GM23338 (cell line): ENCODE measurements at regions not wholly inside any gene's neighbourhood (a gene's known extent, or its start where the extent isn't known, plus 50 kb on each side); places are given as distances from the start of the nearest gene placed in this dataset.

ENCODE experiments used
- ATAC-seq: fragments of 200-7000 bp; cut with Tn5 transposase; 3 replicates; pipeline ENCODE4 v1.9.1; 2020
- DNase-seq: peaks from one replicate; pipeline ENCODE4 v3.0.0-alpha.2; 2015; ENCODE audit warnings: low spot score
- H2AFZ ChIP-seq: fragments of 200-600 bp; sonication (generic); 2 replicates; pipeline ENCODE4 v1.8.0; 2016; ENCODE audit warnings: antibody characterized with exemption, mild to moderate bottlenecking, moderate library complexity
- H3F3A ChIP-seq: fragments of 200-600 bp; sonication (generic); replicated peaks from 2 replicates; pipeline ENCODE4 v1.8.0; 2017; ENCODE audit warnings: antibody characterized with exemption, mixed run types, low read depth
- H3K27ac ChIP-seq: fragments of 200-600 bp; sonication (generic); 2 replicates; pipeline ENCODE4 v1.6.1; 2016; ENCODE audit warnings: low read depth
- H3K27me3 ChIP-seq: fragments of 200-600 bp; sonication (generic); 2 replicates; pipeline ENCODE4 v1.8.0; 2016; ENCODE audit warnings: mild to moderate bottlenecking, mixed run types, moderate library complexity; ENCODE audit not compliant: insufficient read depth
- H3K36me3 ChIP-seq: fragments of 200-600 bp; sonication (generic); 2 replicates; pipeline ENCODE4 v1.8.0; 2016; ENCODE audit warnings: mild to moderate bottlenecking; ENCODE audit not compliant: insufficient read depth
- H3K4me1 ChIP-seq: fragments of 200-600 bp; sonication (generic); 2 replicates; pipeline ENCODE4 v1.8.0; 2016; ENCODE audit warnings: mild to moderate bottlenecking, moderate library complexity; ENCODE audit not compliant: insufficient read depth
- H3K4me2 ChIP-seq: fragments of 200-600 bp; sonication (generic); 2 replicates; pipeline ENCODE4 v1.7.1; 2017; ENCODE audit warnings: mixed run types
- H3K4me3 ChIP-seq: fragments of 200-600 bp; sonication (generic); 2 replicates; pipeline ENCODE4 v1.6.1; 2016; ENCODE audit warnings: mixed run types
- H3K79me2 ChIP-seq: fragments of 200-600 bp; sonication (generic); replicated peaks from 2 replicates; pipeline ENCODE4 v1.8.0; 2017; ENCODE audit warnings: mild to moderate bottlenecking; ENCODE audit not compliant: insufficient read depth
- H3K9me2 ChIP-seq: fragments of 200-600 bp; sonication (generic); 2 replicates; pipeline ENCODE4 v1.8.0; 2017; ENCODE audit not compliant: insufficient read depth
- H4K20me1 ChIP-seq: fragments of 200-600 bp; sonication (generic); replicated peaks from 2 replicates; pipeline ENCODE4 v1.8.0; 2017; ENCODE audit warnings: mild to moderate bottlenecking; ENCODE audit not compliant: insufficient read depth
- H3K27ac Mint-ChIP-seq: 2 replicates; pipeline ENCODE4 v1.8.0; 2020; ENCODE audit warnings: inconsistent platforms, mild to moderate bottlenecking, moderate library complexity, mixed read lengths
- H3K27me3 Mint-ChIP-seq: 3 replicates; pipeline ENCODE4 v1.8.0; 2022; ENCODE audit warnings: low read depth, mild to moderate bottlenecking, moderate library complexity, mixed read lengths, inconsistent platforms; ENCODE audit not compliant: insufficient read depth, poor library complexity
- H3K36me3 Mint-ChIP-seq: 3 replicates; pipeline ENCODE4 v1.8.0; 2021; ENCODE audit warnings: low read depth, mild to moderate bottlenecking, inconsistent platforms, moderate library complexity, mixed read lengths
- H3K4me1 Mint-ChIP-seq: 3 replicates; pipeline ENCODE4 v1.8.0; 2020; ENCODE audit warnings: mild to moderate bottlenecking, inconsistent platforms, mixed read lengths
- H3K4me3 Mint-ChIP-seq: 3 replicates; pipeline ENCODE4 v1.8.0; 2021; ENCODE audit warnings: moderate library complexity, mild to moderate bottlenecking, inconsistent platforms, mixed read lengths
- H3K9me3 Mint-ChIP-seq: 3 replicates; pipeline ENCODE4 v1.8.0; 2020; ENCODE audit warnings: moderate library complexity, mild to moderate bottlenecking, inconsistent platforms, mixed read lengths
- CREB1 ChIP-seq: fragments of 250-450 bp; sonication (Bioruptor Pico); IDR thresholded peaks from 2 replicates; pipeline ENCODE4 v1.5.0; 2020; ENCODE audit warnings: low read depth, mild to moderate bottlenecking, moderate library complexity
- EZH2 ChIP-seq: fragments of 200-600 bp; sonication (generic); IDR thresholded peaks from one replicate; pipeline ENCODE4 v1.8.0; 2017; ENCODE audit warnings: antibody characterized with exemption, mild to moderate bottlenecking, low read depth; ENCODE audit not compliant: unreplicated experiment
- EZH2phosphoT487 ChIP-seq: fragments of 200-600 bp; sonication (generic); IDR thresholded peaks from one replicate; pipeline ENCODE4 v1.8.1; 2018; ENCODE audit warnings: antibody characterized with exemption; ENCODE audit not compliant: unreplicated experiment
- JUNB ChIP-seq: IDR thresholded peaks from one replicate; pipeline ENCODE4 v1.6.1; 2016; ENCODE audit warnings: antibody characterized with exemption; ENCODE audit not compliant: unreplicated experiment
- NANOG ChIP-seq: IDR thresholded peaks from 2 replicates; pipeline ENCODE4 v1.6.1; 2016; ENCODE audit warnings: antibody characterized with exemption, borderline replicate concordance
- POLR2AphosphoS5 ChIP-seq: IDR thresholded peaks from 2 replicates; pipeline ENCODE4 v1.6.1; 2016; ENCODE audit warnings: antibody characterized with exemption, low read depth
- STAT1 ChIP-seq: IDR thresholded peaks from one replicate; pipeline ENCODE4 v1.6.1; 2016; ENCODE audit warnings: antibody characterized with exemption; ENCODE audit not compliant: unreplicated experiment
- ZNF114 ChIP-seq: fragments of 250-450 bp; sonication (Bioruptor Pico); IDR thresholded peaks from 2 replicates; pipeline ENCODE4 v1.5.0; 2020; ENCODE audit warnings: mild to moderate bottlenecking, moderate library complexity
- ZNF331 ChIP-seq: fragments of 250-450 bp; sonication (Bioruptor Pico); IDR thresholded peaks from 2 replicates; pipeline ENCODE4 v1.5.0; 2020; ENCODE audit warnings: low read depth, mild to moderate bottlenecking, moderate library complexity
- TF ChIP-seq, protein P1 (sequence below): IDR thresholded peaks from 2 replicates; pipeline ENCODE4 v1.6.1; 2016; ENCODE audit warnings: antibody characterized with exemption
- TF ChIP-seq, protein P2 (sequence below): fragments of 250-450 bp; sonication (Bioruptor Pico); IDR thresholded peaks from 2 replicates; pipeline ENCODE4 v1.5.0; 2020; ENCODE audit warnings: mild to moderate bottlenecking, moderate library complexity
- TF ChIP-seq, protein P3 (sequence below): IDR thresholded peaks from one replicate; pipeline ENCODE4 v1.6.1; 2018; ENCODE audit warnings: antibody characterized with exemption; ENCODE audit not compliant: unreplicated experiment

DNA sequence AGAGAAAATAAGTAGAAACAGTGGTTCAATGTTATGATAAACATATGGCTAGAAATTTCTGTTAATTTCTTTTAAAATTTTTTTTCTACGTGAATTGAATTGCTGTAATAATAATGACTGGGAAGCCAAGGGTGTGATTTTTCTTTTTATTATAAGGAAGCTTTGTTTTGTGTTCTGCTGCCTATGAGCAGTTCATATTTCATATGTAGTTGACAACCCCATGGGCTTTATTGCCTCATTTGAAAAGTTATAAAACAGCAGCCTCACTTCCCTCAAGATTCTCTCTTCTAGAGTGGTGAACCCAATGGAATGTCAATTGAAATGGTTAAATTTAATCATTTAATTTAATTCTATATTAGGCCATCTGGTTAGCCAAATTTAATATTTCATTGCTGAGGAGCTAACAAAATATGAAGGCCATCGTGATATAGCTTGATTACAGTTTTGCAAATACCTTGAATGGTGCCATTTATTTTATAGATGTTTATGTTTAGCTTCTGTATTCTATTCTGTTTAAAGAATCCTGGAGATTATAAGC, 72.6 kb upstream of the DOCK10 start (continued):
- TF ChIP-seq, protein P1, sequence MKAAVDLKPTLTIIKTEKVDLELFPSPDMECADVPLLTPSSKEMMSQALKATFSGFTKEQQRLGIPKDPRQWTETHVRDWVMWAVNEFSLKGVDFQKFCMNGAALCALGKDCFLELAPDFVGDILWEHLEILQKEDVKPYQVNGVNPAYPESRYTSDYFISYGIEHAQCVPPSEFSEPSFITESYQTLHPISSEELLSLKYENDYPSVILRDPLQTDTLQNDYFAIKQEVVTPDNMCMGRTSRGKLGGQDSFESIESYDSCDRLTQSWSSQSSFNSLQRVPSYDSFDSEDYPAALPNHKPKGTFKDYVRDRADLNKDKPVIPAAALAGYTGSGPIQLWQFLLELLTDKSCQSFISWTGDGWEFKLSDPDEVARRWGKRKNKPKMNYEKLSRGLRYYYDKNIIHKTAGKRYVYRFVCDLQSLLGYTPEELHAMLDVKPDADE = no peak
- TF ChIP-seq ZNF331 (CRISPR knock-in tag) (no peak), CREB1 (CRISPR knock-in tag) (no peak)

DNA sequence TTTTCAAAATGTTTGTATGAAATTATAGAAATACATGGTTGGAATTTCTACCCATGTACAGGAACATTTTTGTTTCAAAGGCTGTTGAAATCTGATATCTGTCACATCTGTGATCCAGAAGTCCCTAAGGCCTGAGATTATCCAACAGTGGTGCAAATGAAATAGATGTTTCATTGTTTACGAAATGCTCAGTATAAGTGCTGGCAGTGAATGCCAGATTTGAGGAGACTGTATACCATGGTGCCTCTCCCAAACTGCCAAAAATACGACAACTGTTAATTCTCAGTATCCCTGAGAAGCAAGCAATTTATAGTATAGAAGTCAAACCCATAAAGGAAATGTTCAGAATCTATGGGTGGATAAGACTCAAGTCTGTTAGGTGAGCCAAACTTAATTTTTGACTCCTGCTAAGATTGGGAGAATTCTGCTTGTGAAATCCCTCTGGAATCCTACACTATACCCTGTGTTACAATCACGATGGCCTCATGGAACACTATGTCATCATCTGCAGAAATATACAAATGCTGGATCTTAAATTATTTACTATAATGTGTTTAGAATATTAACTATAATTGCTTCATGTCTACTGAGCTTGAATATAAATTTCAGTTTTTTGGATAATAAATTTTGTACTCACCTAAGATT, 71.2 kb upstream of the DOCK10 start:
- H3K27me3 Mint-ChIP-seq = peaks cover under 1% of the 10 kb centered on the region
- no peaks in the 10 kb centered on the region for H3K36me3 Mint-ChIP-seq
- no peak overlapping the region for H3K27ac Mint-ChIP-seq
- no peak overlapping the region for H3K4me3 ChIP-seq
- no peaks in the 10 kb centered on the region for H3F3A ChIP-seq
- H2AFZ ChIP-seq = no peak overlapping the region
- no peak overlapping the region for H3K4me3 Mint-ChIP-seq
- H3K79me2 ChIP-seq = no peaks in the 10 kb centered on the region
- no peaks in the 10 kb centered on the region for H3K27me3 ChIP-seq
- no peaks in the 10 kb centered on the region; the same call in none of the 2 replicates for H3K9me2 ChIP-seq
- ATAC-seq (no peak), DNase-seq (no peak)
- H3K36me3 ChIP-seq = no peaks in the 10 kb centered on the region
- no peaks in the 10 kb centered on the region for H3K4me1 ChIP-seq
- H3K4me2 ChIP-seq = no peak overlapping the region
- H4K20me1 ChIP-seq = no peaks in the 10 kb centered on the region
- no peaks in the 10 kb centered on the region; the same call in 2 of the 3 replicates for H3K9me3 Mint-ChIP-seq
- H3K27ac ChIP-seq = no peak overlapping the region
- H3K4me1 Mint-ChIP-seq = 0 out of 3 replicates have a peak, but pooled peaks cover 2% of the 10 kb centered on the region
- TF ChIP-seq NANOG (no peak), POLR2AphosphoS5 (no peak), CREB1 (CRISPR knock-in tag) (no peak), JUNB (no peak), EZH2 (no peak), STAT1 (no peak), ZNF114 (CRISPR knock-in tag) (no peak), EZH2phosphoT487 (no peak)
- TF ChIP-seq, protein P1 = no peak
- TF ChIP-seq, protein P2, sequence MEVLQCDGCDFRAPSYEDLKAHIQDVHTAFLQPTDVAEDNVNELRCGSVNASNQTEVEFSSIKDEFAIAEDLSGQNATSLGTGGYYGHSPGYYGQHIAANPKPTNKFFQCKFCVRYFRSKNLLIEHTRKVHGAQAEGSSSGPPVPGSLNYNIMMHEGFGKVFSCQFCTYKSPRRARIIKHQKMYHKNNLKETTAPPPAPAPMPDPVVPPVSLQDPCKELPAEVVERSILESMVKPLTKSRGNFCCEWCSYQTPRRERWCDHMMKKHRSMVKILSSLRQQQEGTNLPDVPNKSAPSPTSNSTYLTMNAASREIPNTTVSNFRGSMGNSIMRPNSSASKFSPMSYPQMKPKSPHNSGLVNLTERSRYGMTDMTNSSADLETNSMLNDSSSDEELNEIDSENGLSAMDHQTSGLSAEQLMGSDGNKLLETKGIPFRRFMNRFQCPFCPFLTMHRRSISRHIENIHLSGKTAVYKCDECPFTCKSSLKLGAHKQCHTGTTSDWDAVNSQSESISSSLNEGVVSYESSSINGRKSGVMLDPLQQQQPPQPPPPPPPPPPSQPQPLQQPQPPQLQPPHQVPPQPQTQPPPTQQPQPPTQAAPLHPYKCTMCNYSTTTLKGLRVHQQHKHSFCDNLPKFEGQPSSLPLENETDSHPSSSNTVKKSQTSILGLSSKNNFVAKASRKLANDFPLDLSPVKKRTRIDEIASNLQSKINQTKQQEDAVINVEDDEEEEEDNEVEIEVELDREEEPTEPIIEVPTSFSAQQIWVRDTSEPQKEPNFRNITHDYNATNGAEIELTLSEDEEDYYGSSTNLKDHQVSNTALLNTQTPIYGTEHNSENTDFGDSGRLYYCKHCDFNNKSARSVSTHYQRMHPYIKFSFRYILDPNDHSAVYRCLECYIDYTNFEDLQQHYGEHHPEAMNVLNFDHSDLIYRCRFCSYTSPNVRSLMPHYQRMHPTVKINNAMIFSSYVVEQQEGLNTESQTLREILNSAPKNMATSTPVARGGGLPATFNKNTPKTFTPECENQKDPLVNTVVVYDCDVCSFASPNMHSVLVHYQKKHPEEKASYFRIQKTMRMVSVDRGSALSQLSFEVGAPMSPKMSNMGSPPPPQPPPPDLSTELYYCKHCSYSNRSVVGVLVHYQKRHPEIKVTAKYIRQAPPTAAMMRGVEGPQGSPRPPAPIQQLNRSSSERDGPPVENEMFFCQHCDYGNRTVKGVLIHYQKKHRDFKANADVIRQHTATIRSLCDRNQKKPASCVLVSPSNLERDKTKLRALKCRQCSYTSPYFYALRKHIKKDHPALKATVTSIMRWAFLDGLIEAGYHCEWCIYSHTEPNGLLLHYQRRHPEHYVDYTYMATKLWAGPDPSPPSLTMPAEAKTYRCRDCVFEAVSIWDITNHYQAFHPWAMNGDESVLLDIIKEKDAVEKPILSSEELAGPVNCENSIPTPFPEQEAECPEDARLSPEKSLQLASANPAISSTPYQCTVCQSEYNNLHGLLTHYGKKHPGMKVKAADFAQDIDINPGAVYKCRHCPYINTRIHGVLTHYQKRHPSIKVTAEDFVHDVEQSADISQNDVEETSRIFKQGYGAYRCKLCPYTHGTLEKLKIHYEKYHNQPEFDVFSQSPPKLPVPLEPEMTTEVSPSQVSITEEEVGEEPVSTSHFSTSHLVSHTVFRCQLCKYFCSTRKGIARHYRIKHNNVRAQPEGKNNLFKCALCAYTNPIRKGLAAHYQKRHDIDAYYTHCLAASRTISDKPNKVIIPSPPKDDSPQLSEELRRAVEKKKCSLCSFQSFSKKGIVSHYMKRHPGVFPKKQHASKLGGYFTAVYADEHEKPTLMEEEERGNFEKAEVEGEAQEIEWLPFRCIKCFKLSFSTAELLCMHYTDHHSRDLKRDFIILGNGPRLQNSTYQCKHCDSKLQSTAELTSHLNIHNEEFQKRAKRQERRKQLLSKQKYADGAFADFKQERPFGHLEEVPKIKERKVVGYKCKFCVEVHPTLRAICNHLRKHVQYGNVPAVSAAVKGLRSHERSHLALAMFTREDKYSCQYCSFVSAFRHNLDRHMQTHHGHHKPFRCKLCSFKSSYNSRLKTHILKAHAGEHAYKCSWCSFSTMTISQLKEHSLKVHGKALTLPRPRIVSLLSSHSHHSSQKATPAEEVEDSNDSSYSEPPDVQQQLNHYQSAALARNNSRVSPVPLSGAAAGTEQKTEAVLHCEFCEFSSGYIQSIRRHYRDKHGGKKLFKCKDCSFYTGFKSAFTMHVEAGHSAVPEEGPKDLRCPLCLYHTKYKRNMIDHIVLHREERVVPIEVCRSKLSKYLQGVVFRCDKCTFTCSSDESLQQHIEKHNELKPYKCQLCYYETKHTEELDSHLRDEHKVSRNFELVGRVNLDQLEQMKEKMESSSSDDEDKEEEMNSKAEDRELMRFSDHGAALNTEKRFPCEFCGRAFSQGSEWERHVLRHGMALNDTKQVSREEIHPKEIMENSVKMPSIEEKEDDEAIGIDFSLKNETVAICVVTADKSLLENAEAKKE (CRISPR knock-in tag) = no peak
- TF ChIP-seq, protein P3, sequence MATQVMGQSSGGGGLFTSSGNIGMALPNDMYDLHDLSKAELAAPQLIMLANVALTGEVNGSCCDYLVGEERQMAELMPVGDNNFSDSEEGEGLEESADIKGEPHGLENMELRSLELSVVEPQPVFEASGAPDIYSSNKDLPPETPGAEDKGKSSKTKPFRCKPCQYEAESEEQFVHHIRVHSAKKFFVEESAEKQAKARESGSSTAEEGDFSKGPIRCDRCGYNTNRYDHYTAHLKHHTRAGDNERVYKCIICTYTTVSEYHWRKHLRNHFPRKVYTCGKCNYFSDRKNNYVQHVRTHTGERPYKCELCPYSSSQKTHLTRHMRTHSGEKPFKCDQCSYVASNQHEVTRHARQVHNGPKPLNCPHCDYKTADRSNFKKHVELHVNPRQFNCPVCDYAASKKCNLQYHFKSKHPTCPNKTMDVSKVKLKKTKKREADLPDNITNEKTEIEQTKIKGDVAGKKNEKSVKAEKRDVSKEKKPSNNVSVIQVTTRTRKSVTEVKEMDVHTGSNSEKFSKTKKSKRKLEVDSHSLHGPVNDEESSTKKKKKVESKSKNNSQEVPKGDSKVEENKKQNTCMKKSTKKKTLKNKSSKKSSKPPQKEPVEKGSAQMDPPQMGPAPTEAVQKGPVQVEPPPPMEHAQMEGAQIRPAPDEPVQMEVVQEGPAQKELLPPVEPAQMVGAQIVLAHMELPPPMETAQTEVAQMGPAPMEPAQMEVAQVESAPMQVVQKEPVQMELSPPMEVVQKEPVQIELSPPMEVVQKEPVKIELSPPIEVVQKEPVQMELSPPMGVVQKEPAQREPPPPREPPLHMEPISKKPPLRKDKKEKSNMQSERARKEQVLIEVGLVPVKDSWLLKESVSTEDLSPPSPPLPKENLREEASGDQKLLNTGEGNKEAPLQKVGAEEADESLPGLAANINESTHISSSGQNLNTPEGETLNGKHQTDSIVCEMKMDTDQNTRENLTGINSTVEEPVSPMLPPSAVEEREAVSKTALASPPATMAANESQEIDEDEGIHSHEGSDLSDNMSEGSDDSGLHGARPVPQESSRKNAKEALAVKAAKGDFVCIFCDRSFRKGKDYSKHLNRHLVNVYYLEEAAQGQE = no peak
